ENCODE measurements at regions not wholly inside any gene's neighbourhood (a gene's known extent, or its start where the extent isn't known, plus 50 kb on each side); places are given as distances from the start of the nearest gene placed in this dataset.

- TF ChIP-seq, protein P1, sequence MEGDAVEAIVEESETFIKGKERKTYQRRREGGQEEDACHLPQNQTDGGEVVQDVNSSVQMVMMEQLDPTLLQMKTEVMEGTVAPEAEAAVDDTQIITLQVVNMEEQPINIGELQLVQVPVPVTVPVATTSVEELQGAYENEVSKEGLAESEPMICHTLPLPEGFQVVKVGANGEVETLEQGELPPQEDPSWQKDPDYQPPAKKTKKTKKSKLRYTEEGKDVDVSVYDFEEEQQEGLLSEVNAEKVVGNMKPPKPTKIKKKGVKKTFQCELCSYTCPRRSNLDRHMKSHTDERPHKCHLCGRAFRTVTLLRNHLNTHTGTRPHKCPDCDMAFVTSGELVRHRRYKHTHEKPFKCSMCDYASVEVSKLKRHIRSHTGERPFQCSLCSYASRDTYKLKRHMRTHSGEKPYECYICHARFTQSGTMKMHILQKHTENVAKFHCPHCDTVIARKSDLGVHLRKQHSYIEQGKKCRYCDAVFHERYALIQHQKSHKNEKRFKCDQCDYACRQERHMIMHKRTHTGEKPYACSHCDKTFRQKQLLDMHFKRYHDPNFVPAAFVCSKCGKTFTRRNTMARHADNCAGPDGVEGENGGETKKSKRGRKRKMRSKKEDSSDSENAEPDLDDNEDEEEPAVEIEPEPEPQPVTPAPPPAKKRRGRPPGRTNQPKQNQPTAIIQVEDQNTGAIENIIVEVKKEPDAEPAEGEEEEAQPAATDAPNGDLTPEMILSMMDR (conservative IDR thresholded peaks at IDR 0.05 in 1 of 2, IDR thresholded peaks at IDR 0.05 in 1 of 2; ENCODE audit: low read depth in 1 of 2, low read length in 2 of 2) = no peak
- TF ChIP-seq EZH2 (IDR thresholded peaks at IDR 0.05; ENCODE audit: low read length, missing control alignments) = no peak
Observed at GRCh38 chr5:174223355-174223754, 177.8 kb downstream of the NSG2 start.
